ENCODE measurements at regions not wholly inside any gene's neighbourhood (a gene's known extent, or its start where the extent isn't known, plus 50 kb on each side); places are given as distances from the start of the nearest gene placed in this dataset.

- Histone ChIP-seq H3K4me3 (ENCODE audit: low read depth, low read length, poor library complexity, severe bottlenecking) (no peak overlapping the region), H3K9me3 (ENCODE audit: low read length) (no peaks in the 10 kb centered on the region), H3K9me2 (ENCODE audit: insufficient read depth, low read length) (no peaks in the 10 kb centered on the region), H3K79me2 (ENCODE audit: insufficient read depth, low read depth, low read length) (no peaks in the 10 kb centered on the region), H2AFZ (ENCODE audit: low read length) (no peak overlapping the region), H4K20me1 (ENCODE audit: insufficient read depth, low read length) (no peaks in the 10 kb centered on the region), H3K36me3 (ENCODE audit: insufficient read depth, low read length) (no peaks in the 10 kb centered on the region), H3K4me1 (ENCODE audit: insufficient read depth, low read length, poor library complexity, severe bottlenecking) (no peaks in the 10 kb centered on the region), H3K4me2 (ENCODE audit: low read length) (no peak overlapping the region), H3K27ac (ENCODE audit: low read depth, low read length, poor library complexity, severe bottlenecking) (no peak overlapping the region)
- no peak for DNase-seq (ENCODE audit: low spot score)
- ChIA-PET POLR2A (no interaction called here), CTCF (ENCODE audit: unreplicated experiment) (no interaction called here)
- BruUV-seq (replicated peaks): no TSS peak
- no peak for TF ChIP-seq EZH2phosphoT487 (IDR thresholded peaks at IDR 0.05; ENCODE audit: borderline replicate concordance, low read depth, low read length)
- TF ChIP-seq CTCF (conservative IDR thresholded peaks at IDR 0.05; ENCODE audit: low read length): no peak
- intact Hi-C loops (cut with micrococcal nuclease; ENCODE audit: unreplicated experiment): no loop called here
Observed at GRCh38 chr5:153901449-153901848, 137.3 kb downstream of the FAM114A2 start.

- no peaks in the 10 kb centered on the region for H3K9me3 ChIP-seq (ENCODE audit: low read length)
- intact Hi-C loops (cut with micrococcal nuclease; ENCODE audit: unreplicated experiment): no loop called here
- H3K27ac ChIP-seq (ENCODE audit: low read depth, low read length, poor library complexity, severe bottlenecking): no peak overlapping the region
- CTCF ChIA-PET (ENCODE audit: unreplicated experiment): no interaction called here
- H3K36me3 ChIP-seq (ENCODE audit: insufficient read depth, low read length): no peaks in the 10 kb centered on the region
- H3K4me1 ChIP-seq (ENCODE audit: insufficient read depth, low read length, poor library complexity, severe bottlenecking): no peaks in the 10 kb centered on the region
- H2AFZ ChIP-seq (ENCODE audit: low read length): no peak overlapping the region
- H3K4me2 ChIP-seq (ENCODE audit: low read length): no peak overlapping the region
- H3K9me2 ChIP-seq (ENCODE audit: insufficient read depth, low read length): no peaks in the 10 kb centered on the region
- POLR2A ChIA-PET: no interaction called here
- H4K20me1 ChIP-seq (ENCODE audit: insufficient read depth, low read length): no peaks in the 10 kb centered on the region
- BruUV-seq (replicated peaks): no TSS peak
- H3K4me3 ChIP-seq (ENCODE audit: low read depth, low read length, poor library complexity, severe bottlenecking): no peak overlapping the region
- no peaks in the 10 kb centered on the region for H3K79me2 ChIP-seq (ENCODE audit: insufficient read depth, low read depth, low read length)
- TF ChIP-seq CTCF (conservative IDR thresholded peaks at IDR 0.05; ENCODE audit: low read length) (no peak), EZH2phosphoT487 (IDR thresholded peaks at IDR 0.05; ENCODE audit: borderline replicate concordance, low read depth, low read length) (no peak)
- DNase-seq (ENCODE audit: low spot score): no peak
Observed at GRCh38 chr5:153900703-153901395, 137.9 kb downstream of the FAM114A2 start.

- DNase-seq (ENCODE audit: low spot score): no peak
- BruUV-seq (replicated peaks): no TSS peak
- TF ChIP-seq CTCF (conservative IDR thresholded peaks at IDR 0.05; ENCODE audit: low read length) (no peak), EZH2phosphoT487 (IDR thresholded peaks at IDR 0.05; ENCODE audit: borderline replicate concordance, low read depth, low read length) (no peak)
- Histone ChIP-seq H4K20me1 (ENCODE audit: insufficient read depth, low read length) (no peaks in the 10 kb centered on the region), H3K4me3 (ENCODE audit: low read depth, low read length, poor library complexity, severe bottlenecking) (no peak overlapping the region), H3K79me2 (ENCODE audit: insufficient read depth, low read depth, low read length) (no peaks in the 10 kb centered on the region), H3K4me2 (ENCODE audit: low read length) (no peak overlapping the region), H2AFZ (ENCODE audit: low read length) (no peak overlapping the region), H3K27ac (ENCODE audit: low read depth, low read length, poor library complexity, severe bottlenecking) (no peak overlapping the region), H3K4me1 (ENCODE audit: insufficient read depth, low read length, poor library complexity, severe bottlenecking) (no peaks in the 10 kb centered on the region), H3K36me3 (ENCODE audit: insufficient read depth, low read length) (no peaks in the 10 kb centered on the region), H3K9me3 (ENCODE audit: low read length) (no peaks in the 10 kb centered on the region), H3K9me2 (ENCODE audit: insufficient read depth, low read length) (no peaks in the 10 kb centered on the region)
- ChIA-PET CTCF (ENCODE audit: unreplicated experiment) (no interaction called here), POLR2A (no interaction called here)
- intact Hi-C loops (cut with micrococcal nuclease; ENCODE audit: unreplicated experiment): no loop called here
Observed at GRCh38 chr5:153899746-153900145, 139.0 kb downstream of the FAM114A2 start.
